Heart right ventricle (tissue), 16 donors: ENCODE measurements at regions not wholly inside any gene's neighbourhood (a gene's known extent, or its start where the extent isn't known, plus 50 kb on each side); places are given as distances from the start of the nearest gene placed in this dataset.

ENCODE experiments used
- ATAC-seq, 8 donors: fragments of 200-7000 bp; cut with Tn5 transposase; one replicate each; pipeline ENCODE4 v1.9.1; 2020; ENCODE audit warnings: mild to moderate bottlenecking in 8 of 8, moderate library complexity in 8 of 8, moderate number of reproducible peaks in 1 of 8
- DNase-seq, 2 donors: peaks; one replicate each; pipeline ENCODE4 v3.0.0-alpha.2; 2020
- H3K27ac ChIP-seq, 10 donors: fragments of 200-600 bp; sonication (generic) in 2 of 10; one replicate each; pipeline versions ENCODE4 v1.5.0 to v1.8.0; 2020 to 2022; ENCODE audit warnings: mild to moderate bottlenecking in 3 of 10
- H3K27me3 ChIP-seq, 7 donors: fragments of 200-600 bp; one replicate each; pipeline ENCODE4 v1.8.0; 2021 to 2022; ENCODE audit warnings: mild to moderate bottlenecking in 2 of 7
- H3K36me3 ChIP-seq, 9 donors: fragments of 200-600 bp; sonication (generic) in 1 of 9; one replicate each; pipeline versions ENCODE4 v1.5.0 to v1.8.0; 2020 to 2022; ENCODE audit warnings: mild to moderate bottlenecking in 2 of 9
- H3K4me1 ChIP-seq, 9 donors: fragments of 200-600 bp; sonication (generic) in 1 of 9; one replicate each; pipeline versions ENCODE4 v1.5.0 to v1.8.0; 2020 to 2022; ENCODE audit warnings: mild to moderate bottlenecking in 4 of 9
- H3K4me3 ChIP-seq, 10 donors: fragments of 200-600 bp; sonication (generic) in 2 of 10; one replicate each; pipeline versions ENCODE4 v1.5.0 to v1.8.0; 2020 to 2022; ENCODE audit warnings: mild to moderate bottlenecking in 7 of 10, moderate library complexity in 2 of 10
- H3K9me3 ChIP-seq, 11 donors: fragments of 200-600 bp in 10 of 11; sonication (generic) in 2 of 11; one replicate each; pipeline versions ENCODE4 v1.5.0 to v1.8.0; 2013 to 2022; ENCODE audit warnings: mild to moderate bottlenecking in 2 of 11, control low read depth in 1 of 11, moderate library complexity in 1 of 11
- CTCF ChIP-seq, 9 donors: fragments of 200-600 bp; sonication (generic) in 2 of 9; IDR thresholded peaks; one replicate each; pipeline versions ENCODE4 v1.5.0 to v1.8.0; 2021 to 2022; ENCODE audit warnings: antibody characterized with exemption in 9 of 9, mild to moderate bottlenecking in 5 of 9, moderate library complexity in 1 of 9
- WGBS, 2 donors: extraction: QIAGEN DNeasy Blood & Tissue Kit; methylation state at CpG; one replicate each; pipeline ENCODE4 v1.1.7; 2013; ENCODE audit warnings: inconsistent platforms in 1 of 2; 5-methylcytosine and 5-hydroxymethylcytosine counted together
- intact Hi-C, 10 donors: fragments of 100-400 bp; cut with DNase I; formaldehyde crosslinking; loops; one replicate each; pipeline versions ENCODE4 v1.11.1 to v1.14.2; 2022
- donor health status: Arrhythmogenic right ventricular cardiomyopathy.
- donor health status: ischemic (EF 13 %, LVEDD 7.1; RV severe dilation, severe dysfunction).
- donor health status: healthy with polysubstance abuse.
- donor health status: DM: no; HTN: yes; CAD: no.
- donor health status: DM: no; HTN: no; CAD: no.
- donor health status: ischemic (EF 25% LVEDD 6.9; RV normal size, moderate dysfunction).
- donor health status: ischemic (EF 25% LVEDD 5.7; RV mildly dilated, moderate dysfunction).
- donor health status: healthy.
- donor health status: DM: yes; HTN: yes; CAD: no.
- donor health status: Ischemic cardiomyopathy.
- donor health status: ischemic (EF 35%, LVEDD 5.7; RV mildly dilated, moderate dysfunction).
- donor health status: nonischemic (EF 11% LVEDD 7.7; RV severe dilation, severe dysfunction).
- donor health status: DM: yes; HTN: yes; CAD: no.
- donor health status: PGD.
- donor health status: ischemic (EF 29% LVEDD 5.4; RV normal size, mild dysfunction).
- donor health status: nonischemic (EF 23%, LVEDD 6.1; RV moderate dilation, normal function).

- WGBS, 2 donors, result 80 to 82% methylated on average over 11 of the region's 11 CpGs
- H3K4me1 ChIP-seq, result no peaks in the 10 kb centered on the region
- ATAC-seq (no peak), DNase-seq (no peak)
- H3K36me3 ChIP-seq, result no peaks in the 10 kb centered on the region
- no peaks in the 10 kb centered on the region for H3K9me3 ChIP-seq
- intact Hi-C loops, result no loop called here
- H3K27ac ChIP-seq, result no peak overlapping the region
- H3K27me3 ChIP-seq, result peaks cover 0 to 30% (median 16%) of the 10 kb centered on the region in 7 donors
- no peak overlapping the region for H3K4me3 ChIP-seq
- no peak for TF ChIP-seq CTCF (IDR thresholded peaks at IDR 0.05)
Measured at GRCh38 chr1:4219111-4219510, 319.0 kb upstream of the C1orf174 start.

GRCh38 chr1:4219826-4220225 lies 319.8 kb upstream of the C1orf174 start:
- DNase-seq, result no peak
- no peak for TF ChIP-seq CTCF (IDR thresholded peaks at IDR 0.05)
- H3K4me3 ChIP-seq, result no peak overlapping the region
- H3K9me3 ChIP-seq, result no peaks in the 10 kb centered on the region
- 64 to 80% methylated on average over 5 of the region's 5 CpGs for WGBS, 2 donors
- no peak overlapping the region for H3K27ac ChIP-seq
- H3K36me3 ChIP-seq, result no peaks in the 10 kb centered on the region
- H3K4me1 ChIP-seq, result no peaks in the 10 kb centered on the region
- intact Hi-C loops, result no loop called here
- peaks cover 0 to 30% (median 10%) of the 10 kb centered on the region in 7 donors for H3K27me3 ChIP-seq
- ATAC-seq, result no peak

- WGBS, 2 donors, result 68 to 80% methylated on average over 9 of the region's 9 CpGs
- Histone ChIP-seq H3K36me3 (no peaks in the 10 kb centered on the region), H3K9me3 (no peaks in the 10 kb centered on the region), H3K4me3 (no peak overlapping the region), H3K27me3 (peaks cover 0 to 30% (median 6%) of the 10 kb centered on the region in 7 donors), H3K4me1 (no peaks in the 10 kb centered on the region), H3K27ac (no peak overlapping the region)
- TF ChIP-seq CTCF (IDR thresholded peaks at IDR 0.05), result no peak
- DNase-seq (no peak), ATAC-seq (no peak)
- intact Hi-C loops, result no loop called here
Measured at GRCh38 chr1:4220362-4220761, 320.3 kb upstream of the C1orf174 start.

- no peak for ATAC-seq
- 85 to 89% methylated on average over 4 of the region's 4 CpGs for WGBS, 2 donors
- Histone ChIP-seq H3K4me1 (no peaks in the 10 kb centered on the region), H3K27ac (no peak overlapping the region), H3K36me3 (no peaks in the 10 kb centered on the region), H3K27me3 (peaks cover 0 to 30% (median 6%) of the 10 kb centered on the region in 7 donors), H3K9me3 (no peaks in the 10 kb centered on the region), H3K4me3 (no peak overlapping the region)
- DNase-seq, result no peak
- TF ChIP-seq CTCF (IDR thresholded peaks at IDR 0.05), result no peak
- intact Hi-C loops, result no loop called here
Measured at GRCh38 chr1:4221107-4221506, 321.0 kb upstream of the C1orf174 start.
